ENCODE measurements at regions not wholly inside any gene's neighbourhood (a gene's known extent, or its start where the extent isn't known, plus 50 kb on each side); places are given as distances from the start of the nearest gene placed in this dataset.
"Not testable (repeated sequence)": the region's sequence is repeated elsewhere in the genome, so short reads cannot be mapped to it uniquely, and the experiment has no call there.

GRCh38 chr12:30544704-30545103 is 151.0 kb downstream of the IPO8 start:
- POLR2A ChIA-PET; H3K4me1 Mint-ChIP-seq; H3K4me3 ChIP-seq (ENCODE audit: low read length); H3K27ac Mint-ChIP-seq; DNase-seq; H3K36me3 Mint-ChIP-seq; H3K4me3 Mint-ChIP-seq; H3K36me3 ChIP-seq (ENCODE audit: insufficient read depth, low read length); H3K4me1 ChIP-seq (ENCODE audit: insufficient read depth, low read length); H3K9me3 ChIP-seq (ENCODE audit: low read length); CTCF ChIA-PET; H3K27me3 ChIP-seq (ENCODE audit: insufficient read depth, low read length, poor library complexity, severe bottlenecking); H3K27ac ChIP-seq (ENCODE audit: low read depth, low read length): not testable (repeated sequence)
- peaks cover 3 to 10% of the 10 kb centered on the region in 2 donors for H3K27me3 Mint-ChIP-seq
- H3K9me3 Mint-ChIP-seq = peaks cover 8 to 19% (median 10%) of the 10 kb centered on the region in 5 donors

GRCh38 chr12:30537228-30537627 is 158.4 kb downstream of the IPO8 start:
- Histone ChIP-seq H3K27ac (ENCODE audit: low read depth, low read length) (no peak overlapping the region), H3K36me3 (ENCODE audit: insufficient read depth, low read length) (no peaks in the 10 kb centered on the region), H3K9me3 (ENCODE audit: low read length) (no peaks in the 10 kb centered on the region), H3K4me1 (ENCODE audit: insufficient read depth, low read length) (no peaks in the 10 kb centered on the region), H3K4me3 (ENCODE audit: low read length) (no peak overlapping the region), H3K27me3 (ENCODE audit: insufficient read depth, low read length, poor library complexity, severe bottlenecking) (no peaks in the 10 kb centered on the region)
- no peak for DNase-seq
- H3K4me1 Mint-ChIP-seq = no peaks in the 10 kb centered on the region
- H3K9me3 Mint-ChIP-seq = peaks cover 4 to 14% (median 9%) of the 10 kb centered on the region in 5 donors
- no peaks in the 10 kb centered on the region for H3K36me3 Mint-ChIP-seq
- no peak overlapping the region for H3K4me3 Mint-ChIP-seq
- ChIA-PET POLR2A (no interaction called here), CTCF (no interaction called here)
- H3K27ac Mint-ChIP-seq = no peak overlapping the region
- H3K27me3 Mint-ChIP-seq = peaks cover 4% of the 10 kb centered on the region in 2 donors

GRCh38 chr12:30533558-30534265 is 162.0 kb downstream of the IPO8 start:
- Mint-ChIP-seq H3K9me3 (peaks cover 0 to 2% (median 0%) of the 10 kb centered on the region in 5 donors), H3K36me3 (no peaks in the 10 kb centered on the region), H3K27me3 (peaks cover 4 to 11% of the 10 kb centered on the region in 2 donors), H3K4me1 (no peaks in the 10 kb centered on the region), H3K27ac (no peak overlapping the region), H3K4me3 (no peak overlapping the region)
- Histone ChIP-seq H3K4me1 (ENCODE audit: insufficient read depth, low read length) (no peaks in the 10 kb centered on the region), H3K27ac (ENCODE audit: low read depth, low read length) (no peak overlapping the region), H3K27me3 (ENCODE audit: insufficient read depth, low read length, poor library complexity, severe bottlenecking) (no peaks in the 10 kb centered on the region), H3K36me3 (ENCODE audit: insufficient read depth, low read length) (no peaks in the 10 kb centered on the region), H3K4me3 (ENCODE audit: low read length) (no peak overlapping the region), H3K9me3 (ENCODE audit: low read length) (no peaks in the 10 kb centered on the region)
- ChIA-PET POLR2A (no interaction called here), CTCF (no interaction called here)
- DNase-seq = no peak

- Mint-ChIP-seq H3K4me1 (no peaks in the 10 kb centered on the region), H3K27ac (no peak overlapping the region), H3K9me3 (peaks cover 0 to 3% (median 0%) of the 10 kb centered on the region in 5 donors), H3K36me3 (no peaks in the 10 kb centered on the region), H3K27me3 (peaks cover 4 to 16% of the 10 kb centered on the region in 2 donors), H3K4me3 (no peak overlapping the region)
- Histone ChIP-seq H3K9me3 (ENCODE audit: low read length) (no peaks in the 10 kb centered on the region), H3K27me3 (ENCODE audit: insufficient read depth, low read length, poor library complexity, severe bottlenecking) (no peaks in the 10 kb centered on the region), H3K36me3 (ENCODE audit: insufficient read depth, low read length) (no peaks in the 10 kb centered on the region), H3K27ac (ENCODE audit: low read depth, low read length) (no peak overlapping the region), H3K4me1 (ENCODE audit: insufficient read depth, low read length) (no peaks in the 10 kb centered on the region), H3K4me3 (ENCODE audit: low read length) (no peak overlapping the region)
- CTCF ChIA-PET = no interaction called here
- DNase-seq = no peak
- POLR2A ChIA-PET = no interaction called here
Measured at GRCh38 chr12:30531731-30532678, 163.7 kb downstream of the IPO8 start.

- H3K9me3 ChIP-seq (ENCODE audit: low read length) = no peaks in the 10 kb centered on the region
- no peaks in the 10 kb centered on the region for H3K4me1 Mint-ChIP-seq
- no peaks in the 10 kb centered on the region for H3K4me1 ChIP-seq (ENCODE audit: insufficient read depth, low read length)
- POLR2A ChIA-PET = no interaction called here
- no peak overlapping the region for H3K27ac Mint-ChIP-seq
- no peak for DNase-seq
- peaks cover 4 to 16% of the 10 kb centered on the region in 2 donors for H3K27me3 Mint-ChIP-seq
- H3K27ac ChIP-seq (ENCODE audit: low read depth, low read length) = no peak overlapping the region
- H3K4me3 Mint-ChIP-seq = no peak overlapping the region
- no peak overlapping the region for H3K4me3 ChIP-seq (ENCODE audit: low read length)
- CTCF ChIA-PET = no interaction called here
- peaks cover 0 to 1% (median 0%) of the 10 kb centered on the region in 5 donors for H3K9me3 Mint-ChIP-seq
- H3K36me3 Mint-ChIP-seq = no peaks in the 10 kb centered on the region
- H3K27me3 ChIP-seq (ENCODE audit: insufficient read depth, low read length, poor library complexity, severe bottlenecking) = no peaks in the 10 kb centered on the region
- H3K36me3 ChIP-seq (ENCODE audit: insufficient read depth, low read length) = no peaks in the 10 kb centered on the region
Measured at GRCh38 chr12:30529489-30530269, 166.0 kb downstream of the IPO8 start.

GRCh38 chr12:30525171-30525570 is 170.5 kb downstream of the IPO8 start:
- Histone ChIP-seq H3K4me3 (ENCODE audit: low read length) (no peak overlapping the region), H3K27me3 (ENCODE audit: insufficient read depth, low read length, poor library complexity, severe bottlenecking) (no peaks in the 10 kb centered on the region), H3K27ac (ENCODE audit: low read depth, low read length) (no peak overlapping the region), H3K36me3 (ENCODE audit: insufficient read depth, low read length) (no peaks in the 10 kb centered on the region), H3K4me1 (ENCODE audit: insufficient read depth, low read length) (no peaks in the 10 kb centered on the region), H3K9me3 (ENCODE audit: low read length) (no peaks in the 10 kb centered on the region)
- DNase-seq = no peak
- no peaks in the 10 kb centered on the region for H3K4me1 Mint-ChIP-seq
- POLR2A ChIA-PET = no interaction called here
- no peaks in the 10 kb centered on the region for H3K36me3 Mint-ChIP-seq
- CTCF ChIA-PET = no interaction called here
- no peak overlapping the region for H3K27ac Mint-ChIP-seq
- peaks cover 0 to 1% (median 0%) of the 10 kb centered on the region in 5 donors for H3K9me3 Mint-ChIP-seq
- H3K27me3 Mint-ChIP-seq = peaks cover 2 to 9% of the 10 kb centered on the region in 2 donors
- no peak overlapping the region for H3K4me3 Mint-ChIP-seq

GRCh38 chr12:30520285-30520684 is 175.4 kb downstream of the IPO8 start:
- H3K27me3 Mint-ChIP-seq; H3K9me3 Mint-ChIP-seq; CTCF ChIA-PET; H3K4me3 Mint-ChIP-seq; H3K4me1 Mint-ChIP-seq; H3K36me3 ChIP-seq (ENCODE audit: insufficient read depth, low read length); H3K4me1 ChIP-seq (ENCODE audit: insufficient read depth, low read length); POLR2A ChIA-PET; DNase-seq; H3K27ac ChIP-seq (ENCODE audit: low read depth, low read length); H3K27me3 ChIP-seq (ENCODE audit: insufficient read depth, low read length, poor library complexity, severe bottlenecking); H3K36me3 Mint-ChIP-seq; H3K4me3 ChIP-seq (ENCODE audit: low read length); H3K9me3 ChIP-seq (ENCODE audit: low read length); H3K27ac Mint-ChIP-seq: not testable (repeated sequence)

GRCh38 chr12:30519535-30519934 is 176.1 kb downstream of the IPO8 start:
- no peak overlapping the region for H3K4me3 ChIP-seq (ENCODE audit: low read length)
- H3K27me3 ChIP-seq (ENCODE audit: insufficient read depth, low read length, poor library complexity, severe bottlenecking) = no peaks in the 10 kb centered on the region
- no peak overlapping the region for H3K27ac ChIP-seq (ENCODE audit: low read depth, low read length)
- Mint-ChIP-seq H3K27ac (no peak overlapping the region), H3K36me3 (no peaks in the 10 kb centered on the region), H3K4me1 (no peaks in the 10 kb centered on the region), H3K27me3 (peaks cover 2 to 7% of the 10 kb centered on the region in 2 donors), H3K4me3 (no peak overlapping the region), H3K9me3 (no peaks in the 10 kb centered on the region)
- no peaks in the 10 kb centered on the region for H3K4me1 ChIP-seq (ENCODE audit: insufficient read depth, low read length)
- no peaks in the 10 kb centered on the region for H3K9me3 ChIP-seq (ENCODE audit: low read length)
- ChIA-PET POLR2A (no interaction called here), CTCF (no interaction called here)
- no peaks in the 10 kb centered on the region for H3K36me3 ChIP-seq (ENCODE audit: insufficient read depth, low read length)
- DNase-seq = no peak
